ENCODE measurements at regions not wholly inside any gene's neighbourhood (a gene's known extent, or its start where the extent isn't known, plus 50 kb on each side); places are given as distances from the start of the nearest gene placed in this dataset.
A peak's percentile ranks its signal among the peaks of the same experiment; 100 is the strongest.

DNA sequence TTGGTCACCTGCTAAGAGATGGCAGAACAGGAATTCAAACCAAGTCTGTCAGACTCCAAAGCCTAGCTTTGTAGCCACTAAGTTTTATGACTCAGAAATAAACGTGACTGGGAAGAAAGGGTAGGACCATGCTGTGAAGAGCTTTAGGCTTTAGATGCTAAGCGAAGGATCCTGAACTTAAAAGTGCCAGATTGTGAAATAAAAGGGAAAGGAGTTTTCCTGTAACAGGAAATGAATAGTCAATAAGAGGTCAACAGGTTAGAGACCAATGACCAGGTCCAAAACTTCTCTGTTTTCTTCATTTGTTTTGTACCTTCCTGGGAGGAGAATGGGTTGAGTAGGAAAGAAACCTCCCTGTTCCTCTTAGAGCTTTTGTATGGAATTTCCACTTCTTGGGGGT lies 98.8 kb upstream of the EOLA2 start:
- no peak for DNase-seq (ENCODE audit: low read depth in 1 of 2, low spot score in 2 of 2)
- Histone ChIP-seq H3K36me3 (no peaks in the 10 kb centered on the region), H3K27ac (peak overlapping the region; percentile 5; the same call in 1 of the 2 replicates), H3K4me1 (replicated peaks) (peaks cover 55% of the 10 kb centered on the region), H3K4me3 (no peak overlapping the region), H3K27me3 (replicated peaks) (no peaks in the 10 kb centered on the region), H3K9me3 (replicated peaks) (no peaks in the 10 kb centered on the region)

DNA sequence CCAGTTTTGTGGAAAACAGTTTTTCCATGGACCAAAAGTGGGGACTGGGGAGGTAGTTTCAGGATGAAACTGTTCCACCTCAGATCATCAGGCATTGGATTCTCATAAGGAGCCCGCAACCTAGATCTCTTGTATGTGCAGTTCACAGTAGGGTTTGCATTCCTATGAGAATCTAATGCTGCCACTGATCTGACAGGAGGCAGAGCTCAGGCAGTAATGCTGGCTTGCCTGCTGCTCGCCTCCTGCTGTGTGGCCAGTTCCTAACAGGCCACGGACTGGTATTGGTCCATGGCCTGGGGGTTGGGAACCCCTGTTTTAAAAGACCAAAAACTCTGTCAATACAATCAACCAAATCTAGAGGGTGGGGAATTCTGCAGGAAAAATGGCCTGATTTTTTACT lies 100.0 kb upstream of the EOLA2 start:
- no peaks in the 10 kb centered on the region for H3K27me3 ChIP-seq (replicated peaks)
- H3K9me3 ChIP-seq (replicated peaks): no peaks in the 10 kb centered on the region
- H3K36me3 ChIP-seq: no peaks in the 10 kb centered on the region
- peaks cover 43% of the 10 kb centered on the region for H3K4me1 ChIP-seq (replicated peaks)
- H3K4me3 ChIP-seq: no peak overlapping the region
- peak; percentile 32 to 43 for DNase-seq (ENCODE audit: low read depth in 1 of 2, low spot score in 2 of 2)
- H3K27ac ChIP-seq: peak overlapping the region; percentile 77

DNA sequence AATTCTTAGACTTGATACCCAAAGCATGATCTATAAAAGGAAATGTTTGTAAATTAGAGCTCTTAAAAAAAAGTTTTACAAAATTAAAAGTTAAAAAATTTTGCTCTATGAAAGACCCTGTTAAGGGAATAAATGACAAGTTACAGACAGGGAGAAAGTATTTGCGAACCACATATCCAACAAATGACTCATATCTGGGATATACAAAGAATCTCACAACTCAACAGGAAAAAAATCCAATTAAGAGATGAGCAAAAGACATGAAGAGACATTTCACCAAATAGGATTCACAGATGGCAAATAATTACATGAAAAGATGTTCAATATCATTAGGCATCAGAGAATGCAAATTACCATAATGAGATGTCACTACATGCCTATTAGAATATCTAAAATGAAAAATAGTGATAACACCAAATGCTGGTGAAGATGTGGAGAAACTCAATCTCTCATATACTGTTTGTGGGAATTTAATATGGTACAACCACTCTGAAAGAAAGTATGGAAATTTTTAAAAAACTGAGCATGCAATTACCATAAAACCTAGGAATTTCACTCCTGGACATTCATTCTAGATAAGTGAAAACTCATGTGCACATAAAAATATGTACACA lies 100.8 kb upstream of the EOLA2 start:
- Histone ChIP-seq H3K4me3 (no peak overlapping the region), H3K36me3 (no peaks in the 10 kb centered on the region), H3K27ac (peak overlapping the region; percentile 77), H3K9me3 (replicated peaks) (no peaks in the 10 kb centered on the region), H3K4me1 (replicated peaks) (peaks cover 41% of the 10 kb centered on the region), H3K27me3 (replicated peaks) (no peaks in the 10 kb centered on the region)
- DNase-seq (ENCODE audit: low read depth in 1 of 2, low spot score in 2 of 2): peak in 1 of 2 experiments; percentile 54

DNA sequence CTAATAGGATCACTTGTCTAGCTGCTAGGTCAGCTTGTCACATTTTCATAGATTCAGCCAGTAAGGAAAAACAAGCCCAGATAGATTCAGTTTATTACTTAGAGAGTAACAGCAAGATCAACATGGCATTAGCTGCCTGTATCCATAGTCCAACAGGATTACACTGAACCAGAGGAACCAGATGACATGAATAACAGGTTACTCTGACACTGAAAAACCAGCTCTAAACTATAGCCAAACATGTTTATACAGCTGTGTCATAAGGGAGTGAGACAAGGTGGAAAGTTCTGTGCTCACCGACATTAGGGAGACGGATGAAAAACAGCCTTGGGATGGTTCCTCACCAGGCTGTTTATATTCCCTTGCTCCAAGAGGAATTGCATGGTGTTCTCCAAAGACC lies 102.9 kb upstream of the EOLA2 start:
- Histone ChIP-seq H3K27me3 (replicated peaks) (no peaks in the 10 kb centered on the region), H3K36me3 (no peaks in the 10 kb centered on the region), H3K4me3 (no peak overlapping the region), H3K27ac (no peak overlapping the region), H3K4me1 (replicated peaks) (peaks cover 38% of the 10 kb centered on the region), H3K9me3 (replicated peaks) (no peaks in the 10 kb centered on the region)
- no peak for DNase-seq (ENCODE audit: low read depth in 1 of 2, low spot score in 2 of 2)

DNA sequence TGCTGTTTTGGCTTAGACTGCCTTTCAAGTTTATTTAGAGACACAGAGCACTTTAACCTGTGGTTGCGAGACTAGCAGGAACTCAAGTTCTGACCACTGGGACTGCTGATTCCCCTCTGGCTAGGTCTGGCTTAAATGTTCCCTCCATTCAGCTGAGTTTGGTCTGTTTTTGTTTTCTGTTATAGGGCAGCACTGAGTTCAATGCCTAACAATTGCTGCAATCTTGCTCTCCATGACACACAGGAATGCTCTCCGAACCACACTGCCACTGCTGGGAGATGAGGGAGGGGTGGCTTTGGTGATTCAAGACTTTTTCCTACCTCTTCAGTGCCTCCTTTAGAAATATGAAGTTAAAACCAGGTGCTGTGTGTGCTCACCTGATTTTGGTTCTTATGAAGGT lies 106.3 kb upstream of the EOLA2 start:
- no peaks in the 10 kb centered on the region for H3K36me3 ChIP-seq

DNA sequence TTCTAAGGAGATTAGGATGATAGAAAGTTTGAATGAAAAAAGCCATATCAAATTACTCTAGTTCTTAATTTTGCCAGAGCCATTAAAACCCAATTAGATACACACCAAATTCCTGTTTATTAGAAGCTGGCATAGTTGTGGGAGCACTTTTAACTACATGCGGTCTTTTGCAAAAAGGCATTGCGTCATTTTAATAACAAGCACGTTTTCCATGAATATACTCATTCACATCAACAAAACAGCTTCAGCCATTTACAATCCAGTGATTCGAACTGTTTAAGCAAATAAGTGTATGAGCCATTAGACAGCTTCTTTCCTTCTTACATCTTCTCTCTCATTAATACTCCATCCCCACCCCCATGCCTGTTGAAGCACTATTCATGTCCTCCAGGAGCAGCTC lies 109.5 kb upstream of the EOLA2 start:
- DNase-seq (ENCODE audit: low read depth in 1 of 2, low spot score in 2 of 2): no peak
- Histone ChIP-seq H3K27me3 (replicated peaks) (no peaks in the 10 kb centered on the region), H3K36me3 (no peaks in the 10 kb centered on the region)

More for the DNA sequence above, 106.3 kb upstream of the EOLA2 start:
- H3K4me3 ChIP-seq: no peak overlapping the region
- no peak for DNase-seq (ENCODE audit: low read depth in 1 of 2, low spot score in 2 of 2)
- H3K9me3 ChIP-seq (replicated peaks): no peaks in the 10 kb centered on the region
- H3K27ac ChIP-seq: no peak overlapping the region
- H3K27me3 ChIP-seq (replicated peaks): no peaks in the 10 kb centered on the region
- H3K4me1 ChIP-seq (replicated peaks): peaks cover 11% of the 10 kb centered on the region

DNA sequence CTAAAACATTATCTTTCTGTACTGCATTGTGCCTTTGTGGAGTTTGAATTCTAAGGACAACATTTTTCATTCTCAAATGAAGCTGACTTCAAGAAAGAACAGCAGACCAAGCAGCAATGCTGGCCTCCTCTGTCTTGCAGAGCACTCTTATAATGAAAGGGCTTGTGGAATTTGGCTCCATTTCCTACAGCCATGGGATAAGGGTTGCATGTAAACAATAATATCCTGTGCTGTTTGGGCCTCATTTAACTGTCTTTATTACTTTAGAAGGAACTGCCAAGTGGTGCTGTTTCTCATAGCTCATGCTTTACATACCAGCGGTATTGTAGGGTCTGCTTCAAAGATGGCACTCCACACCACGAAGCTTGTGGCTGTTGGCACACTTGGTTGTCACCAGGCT lies 111.4 kb upstream of the EOLA2 start:
- H3K4me3 ChIP-seq: no peak overlapping the region
- H3K4me1 ChIP-seq (replicated peaks): peaks cover 16% of the 10 kb centered on the region
- H3K27ac ChIP-seq: peak overlapping the region; percentile 39; the same call in 1 of the 2 replicates
- no peaks in the 10 kb centered on the region for H3K9me3 ChIP-seq (replicated peaks)
- H3K36me3 ChIP-seq: no peaks in the 10 kb centered on the region
- H3K27me3 ChIP-seq (replicated peaks): no peaks in the 10 kb centered on the region
- peak; percentile 42 to 53 for DNase-seq (ENCODE audit: low read depth in 1 of 2, low spot score in 2 of 2)

More for the DNA sequence above, 109.5 kb upstream of the EOLA2 start:
- Histone ChIP-seq H3K4me3 (no peak overlapping the region), H3K27ac (no peak overlapping the region), H3K4me1 (replicated peaks) (peaks cover 19% of the 10 kb centered on the region), H3K9me3 (replicated peaks) (no peaks in the 10 kb centered on the region)

DNA sequence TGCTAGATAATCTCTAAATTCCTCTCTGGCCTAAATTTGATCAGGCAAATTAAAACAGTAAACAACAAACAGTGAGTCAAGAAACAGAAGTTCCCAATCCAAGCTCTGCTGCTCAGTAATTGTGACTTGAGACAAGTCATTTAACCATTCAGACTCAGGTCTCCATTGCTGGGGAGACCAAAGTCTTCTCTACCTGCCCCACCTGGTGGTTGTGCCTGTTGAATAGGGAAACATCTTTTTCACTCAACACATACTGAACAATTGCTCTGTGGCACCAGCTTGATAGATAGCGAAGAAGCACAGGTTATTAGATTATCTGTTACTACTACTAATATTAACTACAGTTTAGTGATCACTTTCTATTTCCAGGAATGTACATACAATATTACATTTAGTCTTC lies 112.1 kb upstream of the EOLA2 start:
- H3K4me3 ChIP-seq: no peak overlapping the region
- H3K27ac ChIP-seq: 0 out of 2 replicates have a peak overlapping the region, but pooled peaks have one; percentile 39
- peaks cover 12% of the 10 kb centered on the region for H3K4me1 ChIP-seq (replicated peaks)
- H3K9me3 ChIP-seq (replicated peaks): no peaks in the 10 kb centered on the region
- no peaks in the 10 kb centered on the region for H3K36me3 ChIP-seq
- H3K27me3 ChIP-seq (replicated peaks): no peaks in the 10 kb centered on the region
- no peak for DNase-seq (ENCODE audit: low read depth in 1 of 2, low spot score in 2 of 2)

DNA sequence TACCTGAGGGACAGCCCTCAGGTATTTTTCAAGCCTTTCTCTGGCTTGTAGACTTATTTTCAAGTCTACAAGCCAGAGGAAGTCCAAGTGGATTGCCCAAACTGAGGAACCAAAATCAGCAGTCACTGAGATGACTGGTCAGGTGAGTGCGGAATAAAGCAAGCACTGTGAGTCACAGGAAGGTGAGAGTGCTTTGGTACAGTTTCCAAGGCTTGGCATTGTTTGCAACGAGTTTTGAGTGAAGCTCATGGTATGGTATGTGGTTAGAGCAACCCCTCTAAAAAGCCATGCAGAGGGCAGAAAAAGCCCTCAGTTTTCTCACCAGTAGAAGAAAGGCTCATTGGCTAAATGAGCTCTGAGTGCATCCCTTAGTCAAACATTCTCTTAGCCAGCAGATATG lies 112.8 kb upstream of the EOLA2 start:
- DNase-seq (ENCODE audit: low read depth in 1 of 2, low spot score in 2 of 2): no peak
- H3K27me3 ChIP-seq (replicated peaks): no peaks in the 10 kb centered on the region
- H3K4me3 ChIP-seq: no peak overlapping the region
- no peaks in the 10 kb centered on the region for H3K36me3 ChIP-seq
- no peak overlapping the region for H3K27ac ChIP-seq
- peaks cover 12% of the 10 kb centered on the region for H3K4me1 ChIP-seq (replicated peaks)
- H3K9me3 ChIP-seq (replicated peaks): no peaks in the 10 kb centered on the region

DNA sequence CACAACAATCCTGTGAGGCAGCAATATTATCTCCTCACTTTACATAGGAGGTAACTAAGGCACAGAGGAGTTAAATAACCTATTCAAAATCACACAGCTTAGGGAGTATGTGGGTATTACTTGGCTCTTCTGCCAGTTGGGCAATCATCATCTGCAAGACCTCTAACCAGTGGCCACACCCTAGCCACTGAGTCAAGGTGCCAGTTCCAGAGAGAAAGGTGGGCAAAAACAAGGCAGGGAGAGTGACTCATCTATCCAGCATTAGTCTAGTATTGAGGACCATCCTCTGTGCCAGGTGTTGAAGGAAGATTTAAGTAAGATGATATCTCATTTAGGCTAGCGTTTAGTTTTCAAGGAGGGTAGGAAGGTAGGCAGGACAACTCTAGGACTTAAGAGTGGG lies 113.9 kb upstream of the EOLA2 start:
- Histone ChIP-seq H3K4me3 (no peak overlapping the region), H3K9me3 (replicated peaks) (no peaks in the 10 kb centered on the region), H3K36me3 (no peaks in the 10 kb centered on the region), H3K4me1 (replicated peaks) (peaks cover 12% of the 10 kb centered on the region), H3K27ac (no peak overlapping the region), H3K27me3 (replicated peaks) (no peaks in the 10 kb centered on the region)
- no peak for DNase-seq (ENCODE audit: low read depth in 1 of 2, low spot score in 2 of 2)

DNA sequence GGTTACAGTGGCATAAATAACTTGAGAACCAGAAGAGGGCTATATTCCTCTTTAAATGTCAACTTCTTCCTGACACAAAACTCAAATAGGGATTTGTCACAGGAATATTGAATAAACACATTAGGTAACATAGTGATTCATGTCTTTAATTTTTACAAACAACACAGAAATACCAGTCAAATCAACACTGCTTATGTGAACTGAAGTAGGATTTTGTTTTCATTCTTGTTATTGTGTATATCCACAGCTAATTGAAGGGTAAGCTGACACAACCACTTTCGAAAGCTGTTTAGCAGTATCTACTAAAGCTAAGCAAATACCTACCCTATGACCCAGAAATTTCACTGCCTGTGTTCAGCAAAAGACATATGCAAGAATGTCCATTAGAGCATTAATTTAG lies 120.4 kb upstream of the EOLA2 start:
- Histone ChIP-seq H3K27me3 (replicated peaks) (no peaks in the 10 kb centered on the region), H3K9me3 (replicated peaks) (no peaks in the 10 kb centered on the region), H3K27ac (no peak overlapping the region; the same call in 1 of the 2 replicates), H3K36me3 (no peaks in the 10 kb centered on the region), H3K4me1 (replicated peaks) (peaks cover 53% of the 10 kb centered on the region), H3K4me3 (no peak overlapping the region)
- peak in 1 of 2 experiments; percentile 57 for DNase-seq (ENCODE audit: low read depth in 1 of 2, low spot score in 2 of 2)

DNA sequence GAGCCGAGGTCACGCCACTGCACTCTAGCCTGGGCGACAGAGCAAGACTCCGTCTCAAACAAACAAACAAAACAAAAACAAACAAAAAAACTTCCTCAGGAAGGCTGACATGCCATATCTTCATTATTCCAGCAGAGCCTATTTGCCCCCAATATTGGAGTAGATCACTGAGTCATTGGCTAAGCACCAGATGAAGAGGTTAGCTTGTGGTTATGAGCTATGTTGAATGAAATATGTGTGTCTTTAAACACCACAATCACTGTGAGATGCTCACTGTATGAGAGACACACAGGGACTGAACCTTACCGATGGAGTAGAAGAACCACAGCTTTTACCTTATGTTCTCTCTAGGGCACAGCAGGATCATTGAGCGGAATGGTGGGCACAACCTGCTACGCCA lies 122.1 kb upstream of the EOLA2 start:
- H3K27ac ChIP-seq: no peak overlapping the region
- H3K36me3 ChIP-seq: no peaks in the 10 kb centered on the region
- DNase-seq (ENCODE audit: low read depth in 1 of 2, low spot score in 2 of 2): peak in 1 of 2 experiments; percentile 32
- no peaks in the 10 kb centered on the region for H3K27me3 ChIP-seq (replicated peaks)
- no peak overlapping the region for H3K4me3 ChIP-seq
- no peaks in the 10 kb centered on the region for H3K9me3 ChIP-seq (replicated peaks)
- peaks cover 70% of the 10 kb centered on the region for H3K4me1 ChIP-seq (replicated peaks)

DNA sequence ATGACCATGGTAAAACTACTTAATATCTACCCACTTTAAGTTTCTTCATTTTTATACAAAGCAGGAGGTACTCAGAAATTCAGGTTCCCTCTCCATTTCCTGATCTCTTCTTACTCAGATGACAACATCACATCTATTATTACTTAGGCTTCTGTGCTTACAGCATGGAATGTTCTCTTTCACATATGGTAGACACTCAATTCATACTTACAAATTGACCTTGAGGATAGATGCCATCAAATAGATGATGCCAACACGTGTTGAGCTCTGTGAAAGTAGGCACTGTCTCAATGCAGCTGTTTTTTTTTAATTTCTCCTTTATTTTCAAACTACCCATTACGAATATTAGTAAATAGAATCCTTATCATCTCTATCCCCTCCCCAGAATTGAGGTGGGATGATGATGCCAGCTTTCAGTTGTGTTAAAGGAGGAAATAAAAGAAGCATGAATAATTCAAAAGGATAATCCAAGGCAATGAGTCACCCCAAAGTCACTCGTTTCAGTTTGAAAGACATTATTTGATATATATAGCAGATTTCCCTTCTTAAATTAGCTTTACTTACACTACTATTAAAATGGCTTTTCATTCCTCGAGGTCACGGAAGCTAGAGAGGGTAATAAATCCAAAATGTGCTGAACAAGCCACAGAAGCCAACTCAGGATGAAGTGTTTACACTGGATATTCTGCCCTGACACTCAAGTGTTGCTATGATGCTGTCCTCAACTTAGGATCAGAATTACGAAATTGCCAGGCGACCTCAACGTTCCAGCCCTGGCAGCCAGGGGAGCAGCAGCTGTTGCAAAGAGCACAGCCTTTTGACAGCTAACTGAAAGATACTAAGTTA lies 124.2 kb upstream of the EOLA2 start:
- peak overlapping the region; percentile 77 for H3K27ac ChIP-seq
- H3K36me3 ChIP-seq: no peaks in the 10 kb centered on the region
- DNase-seq (ENCODE audit: low read depth in 1 of 2, low spot score in 2 of 2): peak; percentile 53 to 76
- H3K9me3 ChIP-seq (replicated peaks): no peaks in the 10 kb centered on the region
- peaks cover 74% of the 10 kb centered on the region for H3K4me1 ChIP-seq (replicated peaks)
- no peaks in the 10 kb centered on the region for H3K27me3 ChIP-seq (replicated peaks)
- H3K4me3 ChIP-seq: no peak overlapping the region

DNA sequence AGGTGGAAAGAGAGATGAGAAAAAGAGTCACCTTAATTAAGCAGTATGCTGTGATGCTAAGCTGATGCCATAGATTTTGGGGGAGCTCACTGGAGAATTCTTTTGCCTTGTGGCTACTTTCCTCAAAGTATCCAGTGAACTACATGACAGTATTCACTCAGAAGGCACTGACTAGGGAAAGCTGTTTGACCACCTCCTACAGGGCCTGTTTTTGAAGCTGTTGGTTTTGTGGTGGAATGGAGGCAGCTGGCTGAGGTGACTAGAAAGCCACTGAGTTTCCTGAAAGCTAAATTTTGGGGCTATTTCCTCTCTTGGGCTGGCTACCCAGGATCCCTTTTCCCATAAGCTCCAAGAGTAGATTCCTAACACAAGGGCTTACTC lies 124.8 kb upstream of the EOLA2 start:
- Histone ChIP-seq H3K27ac (peak overlapping the region; percentile 77), H3K4me3 (no peak overlapping the region), H3K27me3 (replicated peaks) (no peaks in the 10 kb centered on the region), H3K9me3 (replicated peaks) (no peaks in the 10 kb centered on the region), H3K4me1 (replicated peaks) (peaks cover 72% of the 10 kb centered on the region), H3K36me3 (no peaks in the 10 kb centered on the region)
- DNase-seq (ENCODE audit: low read depth in 1 of 2, low spot score in 2 of 2): no peak
